ENCODE measurements at regions not wholly inside any gene's neighbourhood (a gene's known extent, or its start where the extent isn't known, plus 50 kb on each side); places are given as distances from the start of the nearest gene placed in this dataset.

DNA sequence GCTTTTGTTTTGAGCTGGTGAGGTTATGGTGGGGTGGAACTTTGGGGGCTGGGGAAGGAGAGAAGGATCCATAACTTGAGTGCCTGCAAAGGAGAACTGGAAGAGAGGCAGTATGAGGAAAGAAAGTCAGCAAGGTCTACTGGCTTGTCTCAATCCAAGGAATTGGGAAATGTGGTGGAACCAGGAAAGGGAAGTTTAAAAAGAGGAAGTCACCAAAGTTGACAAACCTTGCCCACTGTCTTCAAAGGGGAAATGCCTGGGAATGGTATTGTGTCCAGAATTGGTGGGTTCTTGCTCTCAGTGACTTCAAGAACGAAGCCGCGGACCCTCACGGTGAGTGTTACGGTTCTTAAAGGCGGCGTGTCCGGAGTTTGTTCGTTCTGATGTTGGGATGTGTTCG, 304.1 kb upstream of the FAM98A start:
- H3K79me2 ChIP-seq (ENCODE audit: control insufficient read depth, low read length): no peaks in the 10 kb centered on the region
- H3F3A ChIP-seq (ENCODE audit: control insufficient read depth, insufficient read depth): no peaks in the 10 kb centered on the region
- no peak overlapping the region for H3K27ac ChIP-seq (ENCODE audit: low read depth, low read length)
- TF ChIP-seq, protein P1, sequence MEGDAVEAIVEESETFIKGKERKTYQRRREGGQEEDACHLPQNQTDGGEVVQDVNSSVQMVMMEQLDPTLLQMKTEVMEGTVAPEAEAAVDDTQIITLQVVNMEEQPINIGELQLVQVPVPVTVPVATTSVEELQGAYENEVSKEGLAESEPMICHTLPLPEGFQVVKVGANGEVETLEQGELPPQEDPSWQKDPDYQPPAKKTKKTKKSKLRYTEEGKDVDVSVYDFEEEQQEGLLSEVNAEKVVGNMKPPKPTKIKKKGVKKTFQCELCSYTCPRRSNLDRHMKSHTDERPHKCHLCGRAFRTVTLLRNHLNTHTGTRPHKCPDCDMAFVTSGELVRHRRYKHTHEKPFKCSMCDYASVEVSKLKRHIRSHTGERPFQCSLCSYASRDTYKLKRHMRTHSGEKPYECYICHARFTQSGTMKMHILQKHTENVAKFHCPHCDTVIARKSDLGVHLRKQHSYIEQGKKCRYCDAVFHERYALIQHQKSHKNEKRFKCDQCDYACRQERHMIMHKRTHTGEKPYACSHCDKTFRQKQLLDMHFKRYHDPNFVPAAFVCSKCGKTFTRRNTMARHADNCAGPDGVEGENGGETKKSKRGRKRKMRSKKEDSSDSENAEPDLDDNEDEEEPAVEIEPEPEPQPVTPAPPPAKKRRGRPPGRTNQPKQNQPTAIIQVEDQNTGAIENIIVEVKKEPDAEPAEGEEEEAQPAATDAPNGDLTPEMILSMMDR (IDR thresholded peaks at IDR 0.05; ENCODE audit: low read depth, low read length, poor library complexity, severe bottlenecking): no peak
- TF ChIP-seq EZH2phosphoT487 (IDR thresholded peaks at IDR 0.05; ENCODE audit: borderline replicate concordance, low read length): no peak
- H4K20me1 ChIP-seq (ENCODE audit: control insufficient read depth, insufficient read depth, low read depth, low read length): no peaks in the 10 kb centered on the region
- no peaks in the 10 kb centered on the region for H3K36me3 ChIP-seq (ENCODE audit: control insufficient read depth, low read length)
- no peaks in the 10 kb centered on the region for H3K9me2 ChIP-seq (replicated peaks; ENCODE audit: control insufficient read depth, low read length)
- no peaks in the 10 kb centered on the region for H3K9me3 ChIP-seq (ENCODE audit: control insufficient read depth, insufficient read depth, low read length)
- no peaks in the 10 kb centered on the region for H3K27me3 ChIP-seq (ENCODE audit: control insufficient read depth, low read length)
- no peak overlapping the region for H3K4me3 ChIP-seq (ENCODE audit: low read length)
- no peaks in the 10 kb centered on the region for H3K4me1 ChIP-seq (ENCODE audit: control insufficient read depth, low read length)
- no peak overlapping the region for H3K4me2 ChIP-seq (ENCODE audit: low read length)

DNA sequence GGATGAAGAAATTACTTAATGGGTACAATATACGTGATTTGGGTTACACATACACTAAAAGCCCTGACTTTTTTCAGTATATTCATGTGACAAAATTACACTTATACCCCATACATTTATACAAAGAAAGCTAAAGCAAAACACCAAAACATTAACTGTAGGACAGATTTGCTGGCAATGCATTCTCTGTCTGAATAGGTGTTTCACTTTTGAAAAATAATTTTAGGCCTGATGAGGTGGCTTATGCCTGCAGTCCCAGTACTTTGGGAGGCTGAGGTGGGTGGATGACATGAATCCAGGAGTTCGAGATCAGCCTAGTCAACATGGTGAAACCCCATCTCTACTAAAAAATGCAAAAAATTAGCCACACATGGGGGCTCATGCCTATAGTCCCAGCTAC, 301.5 kb upstream of the FAM98A start:
- Histone ChIP-seq H3F3A (ENCODE audit: control insufficient read depth, insufficient read depth) (no peaks in the 10 kb centered on the region), H3K4me3 (ENCODE audit: low read length) (no peak overlapping the region), H3K9me2 (replicated peaks; ENCODE audit: control insufficient read depth, low read length) (no peaks in the 10 kb centered on the region), H4K20me1 (ENCODE audit: control insufficient read depth, insufficient read depth, low read depth, low read length) (no peaks in the 10 kb centered on the region), H3K4me2 (ENCODE audit: low read length) (no peak overlapping the region), H3K79me2 (ENCODE audit: control insufficient read depth, low read length) (no peaks in the 10 kb centered on the region), H3K9me3 (ENCODE audit: control insufficient read depth, insufficient read depth, low read length) (no peaks in the 10 kb centered on the region), H3K27ac (ENCODE audit: low read depth, low read length) (no peak overlapping the region), H3K27me3 (ENCODE audit: control insufficient read depth, low read length) (no peaks in the 10 kb centered on the region), H3K4me1 (ENCODE audit: control insufficient read depth, low read length) (no peaks in the 10 kb centered on the region), H3K36me3 (ENCODE audit: control insufficient read depth, low read length) (no peaks in the 10 kb centered on the region)
- TF ChIP-seq, protein P1 (IDR thresholded peaks at IDR 0.05; ENCODE audit: low read depth, low read length, poor library complexity, severe bottlenecking): no peak
- TF ChIP-seq EZH2phosphoT487 (IDR thresholded peaks at IDR 0.05; ENCODE audit: borderline replicate concordance, low read length): no peak

DNA sequence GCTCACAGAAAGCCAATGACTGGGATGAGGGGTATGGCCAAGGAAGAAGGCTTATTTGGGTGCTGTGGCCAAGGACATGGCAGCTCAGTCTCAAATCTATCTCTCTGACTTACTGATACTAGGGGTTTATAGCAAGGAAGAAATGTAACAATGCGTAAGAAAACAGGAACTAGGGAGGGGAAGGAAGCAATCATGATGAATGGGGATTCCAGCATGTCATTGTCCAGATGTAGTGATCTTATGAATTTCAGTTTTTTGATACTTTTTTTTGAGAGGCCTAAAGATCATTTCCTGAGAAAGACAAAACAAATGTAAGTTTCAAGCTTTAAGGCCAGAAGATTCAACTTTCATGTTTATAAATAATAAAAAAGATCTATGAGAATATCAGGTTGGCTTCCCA, 298.6 kb upstream of the FAM98A start:
- Histone ChIP-seq H3K36me3 (ENCODE audit: control insufficient read depth, low read length) (no peaks in the 10 kb centered on the region), H3K27ac (ENCODE audit: low read depth, low read length) (no peak overlapping the region), H3K9me2 (replicated peaks; ENCODE audit: control insufficient read depth, low read length) (no peaks in the 10 kb centered on the region), H3K4me1 (ENCODE audit: control insufficient read depth, low read length) (no peaks in the 10 kb centered on the region), H3K27me3 (ENCODE audit: control insufficient read depth, low read length) (no peaks in the 10 kb centered on the region), H3K9me3 (ENCODE audit: control insufficient read depth, insufficient read depth, low read length) (no peaks in the 10 kb centered on the region), H3K79me2 (ENCODE audit: control insufficient read depth, low read length) (no peaks in the 10 kb centered on the region), H4K20me1 (ENCODE audit: control insufficient read depth, insufficient read depth, low read depth, low read length) (no peaks in the 10 kb centered on the region), H3K4me2 (ENCODE audit: low read length) (no peak overlapping the region), H3K4me3 (ENCODE audit: low read length) (no peak overlapping the region), H3F3A (ENCODE audit: control insufficient read depth, insufficient read depth) (no peaks in the 10 kb centered on the region)
- TF ChIP-seq, protein P1 (IDR thresholded peaks at IDR 0.05; ENCODE audit: low read depth, low read length, poor library complexity, severe bottlenecking): no peak
- no peak for TF ChIP-seq EZH2phosphoT487 (IDR thresholded peaks at IDR 0.05; ENCODE audit: borderline replicate concordance, low read length)

DNA sequence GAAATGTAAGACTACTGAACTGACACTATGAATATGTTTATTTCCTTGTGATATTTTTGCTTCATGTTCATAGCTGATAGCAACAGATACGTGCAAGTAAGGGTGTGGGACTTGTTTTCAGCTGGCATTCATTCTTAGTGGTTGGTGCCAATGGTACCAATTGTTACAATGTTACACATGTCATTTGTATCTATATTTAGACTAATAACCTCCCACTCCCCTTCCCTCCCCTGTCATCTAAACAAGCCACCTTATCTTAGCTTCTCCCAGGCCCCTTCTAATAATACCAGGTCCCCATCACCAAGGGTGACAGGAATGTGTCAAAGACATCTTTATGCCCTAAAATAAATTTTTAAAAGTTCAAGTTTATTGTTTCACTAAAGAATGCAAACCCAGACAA, 294.7 kb upstream of the FAM98A start:
- Histone ChIP-seq H3K79me2 (ENCODE audit: control insufficient read depth, low read length) (no peaks in the 10 kb centered on the region), H4K20me1 (ENCODE audit: control insufficient read depth, insufficient read depth, low read depth, low read length) (no peaks in the 10 kb centered on the region), H3K4me2 (ENCODE audit: low read length) (no peak overlapping the region), H3K4me3 (ENCODE audit: low read length) (no peak overlapping the region), H3K9me2 (replicated peaks; ENCODE audit: control insufficient read depth, low read length) (no peaks in the 10 kb centered on the region), H3K27me3 (ENCODE audit: control insufficient read depth, low read length) (no peaks in the 10 kb centered on the region), H3K9me3 (ENCODE audit: control insufficient read depth, insufficient read depth, low read length) (no peaks in the 10 kb centered on the region), H3F3A (ENCODE audit: control insufficient read depth, insufficient read depth) (no peaks in the 10 kb centered on the region), H3K27ac (ENCODE audit: low read depth, low read length) (no peak overlapping the region), H3K4me1 (ENCODE audit: control insufficient read depth, low read length) (no peaks in the 10 kb centered on the region), H3K36me3 (ENCODE audit: control insufficient read depth, low read length) (no peaks in the 10 kb centered on the region)
- TF ChIP-seq, protein P1 (IDR thresholded peaks at IDR 0.05; ENCODE audit: low read depth, low read length, poor library complexity, severe bottlenecking): no peak
- no peak for TF ChIP-seq EZH2phosphoT487 (IDR thresholded peaks at IDR 0.05; ENCODE audit: borderline replicate concordance, low read length)
